Adrenal gland (tissue), 9 donors: ENCODE measurements at regions not wholly inside any gene's neighbourhood (a gene's known extent, or its start where the extent isn't known, plus 50 kb on each side); places are given as distances from the start of the nearest gene placed in this dataset.

Experiments used
- DNase-seq, 7 donors: peaks; one replicate each; pipeline ENCODE4 v3.0.0-alpha.2; 2019 to 2020
- H3K27ac ChIP-seq, 5 donors: fragments of 200-600 bp; sonication (generic) in 4 of 5; 1 replicate in 3 of 5; 2 replicates in 2 of 5; pipeline versions ENCODE4 v1.5.1 to v1.8.0; 2016 to 2020; ENCODE audit warnings: mild to moderate bottlenecking in 1 of 5
- H3K27me3 ChIP-seq: fragments of 200-600 bp; 2 replicates; pipeline ENCODE4 v1.8.0; 2021
- H3K36me3 ChIP-seq, 2 donors: fragments of 200-600 bp; replicated peaks in 1 of 2; 1 replicate in 1 of 2; 2 replicates in 1 of 2; pipeline versions ENCODE4 v1.5.1 to v1.8.0; 2018 to 2022
- H3K4me1 ChIP-seq, 2 donors: fragments of 200-600 bp; replicated peaks in 1 of 2; 1 replicate in 1 of 2; 2 replicates in 1 of 2; pipeline versions ENCODE4 v1.5.1 to v1.8.0; 2018 to 2021
- H3K4me3 ChIP-seq, 4 donors: fragments of 200-600 bp; sonication (generic) in 3 of 4; one replicate each; pipeline ENCODE4 v1.5.1; 2016 to 2018
- H3K9me3 ChIP-seq, 3 donors: fragments of 200-600 bp; sonication (generic) in 1 of 3; replicated peaks in 1 of 3; 1 replicate in 2 of 3; 2 replicates in 1 of 3; pipeline versions ENCODE4 v1.5.1 to v1.8.0; 2016 to 2021
- CTCF ChIP-seq, 6 experiments: fragments of 450-650 bp in 4 of 6; fragments of 200-600 bp in 2 of 6; sonication (generic) in 1 of 6; IDR thresholded peaks; 1 replicate in 5 of 6; 2 replicates in 1 of 6; pipeline versions ENCODE4 v1.5.1 to v1.8.0; 2016 to 2021; ENCODE audit warnings: antibody characterized with exemption in 6 of 6, mild to moderate bottlenecking in 2 of 6, moderate library complexity in 1 of 6
- POLR2A ChIP-seq, 2 donors: fragments of 450-650 bp; IDR thresholded peaks; one replicate each; pipeline ENCODE4 v1.6.1; 2017; ENCODE audit warnings: antibody characterized with exemption in 2 of 2, mild to moderate bottlenecking in 2 of 2, moderate library complexity in 1 of 2
- WGBS, 4 donors: extraction: QIAGEN DNeasy Blood & Tissue Kit in 2 of 4; methylation state at CpG; one replicate each; pipeline versions ENCODE4 v1.1.5 to v1.1.7; 2013 to 2017; 5-methylcytosine and 5-hydroxymethylcytosine counted together
- intact Hi-C, 2 donors: fragments of 100-400 bp; cut with DNase I; formaldehyde crosslinking; loops; one replicate each; pipeline versions ENCODE4 v1.14.1 to v1.15.0; 2022 to 2023
- donor health status: healthy with polysubstance abuse.
- donor health status: Bipolar disorder and iron deficiency.
- donor health status: DM: yes; HTN: yes; CAD: no.
- donor health status: DM: no; HTN: no; CAD: no.
- donor health status: DM: no; HTN: no; CAD: no.

- H3K4me3 ChIP-seq: no peak overlapping the region
- no peaks in the 10 kb centered on the region for H3K4me1 ChIP-seq
- intact Hi-C loops: no loop called here
- no peak overlapping the region for H3K27ac ChIP-seq
- WGBS, 4 donors: 53 to 71% (median 63%) methylated on average over 5 of the region's 5 CpGs
- H3K9me3 ChIP-seq: no peaks in the 10 kb centered on the region
- H3K36me3 ChIP-seq: no peaks in the 10 kb centered on the region
- H3K27me3 ChIP-seq: no peaks in the 10 kb centered on the region
- no peak for TF ChIP-seq CTCF (IDR thresholded peaks at IDR 0.05)
- TF ChIP-seq POLR2A (IDR thresholded peaks at IDR 0.05): no peak
- DNase-seq: no peak
Measured at GRCh38 chr5:57947181-57947580, 464.6 kb upstream of the ACTBL2 start.

- no peak overlapping the region for H3K4me3 ChIP-seq
- H3K27ac ChIP-seq: no peak overlapping the region
- H3K9me3 ChIP-seq: no peaks in the 10 kb centered on the region
- TF ChIP-seq CTCF (IDR thresholded peaks at IDR 0.05) (no peak), POLR2A (IDR thresholded peaks at IDR 0.05) (no peak)
- no peaks in the 10 kb centered on the region for H3K4me1 ChIP-seq
- intact Hi-C loops: no loop called here
- no peaks in the 10 kb centered on the region for H3K36me3 ChIP-seq
- no peaks in the 10 kb centered on the region for H3K27me3 ChIP-seq
- WGBS, 4 donors: 83 to 91% (median 85%) methylated on average over 3 of the region's 3 CpGs
- DNase-seq: no peak
Measured at GRCh38 chr5:57940879-57941278, 458.3 kb upstream of the ACTBL2 start.

- Histone ChIP-seq H3K4me3 (no peak overlapping the region), H3K4me1 (no peaks in the 10 kb centered on the region), H3K27me3 (no peaks in the 10 kb centered on the region), H3K36me3 (no peaks in the 10 kb centered on the region), H3K27ac (no peak overlapping the region), H3K9me3 (no peaks in the 10 kb centered on the region)
- 82 to 94% (median 91%) methylated on average over 3 of the region's 3 CpGs for WGBS, 4 donors
- no peak for TF ChIP-seq POLR2A (IDR thresholded peaks at IDR 0.05)
- TF ChIP-seq CTCF (IDR thresholded peaks at IDR 0.05): no peak
- intact Hi-C loops: no loop called here
- DNase-seq: no peak
Measured at GRCh38 chr5:57940236-57940635, 457.6 kb upstream of the ACTBL2 start.

- no peak for TF ChIP-seq CTCF (IDR thresholded peaks at IDR 0.05)
- TF ChIP-seq POLR2A (IDR thresholded peaks at IDR 0.05): no peak
- no peak overlapping the region for H3K27ac ChIP-seq
- H3K4me3 ChIP-seq: no peak overlapping the region
- no peaks in the 10 kb centered on the region for H3K36me3 ChIP-seq
- 33 to 59% (median 43%) methylated on average over 3 of the region's 3 CpGs for WGBS, 4 donors
- H3K9me3 ChIP-seq: no peaks in the 10 kb centered on the region
- intact Hi-C loops: no loop called here
- H3K4me1 ChIP-seq: no peaks in the 10 kb centered on the region
- no peaks in the 10 kb centered on the region for H3K27me3 ChIP-seq
- no peak for DNase-seq
Measured at GRCh38 chr5:57939771-57940170, 457.2 kb upstream of the ACTBL2 start.
